ENCODE measurements at regions not wholly inside any gene's neighbourhood (a gene's known extent, or its start where the extent isn't known, plus 50 kb on each side); places are given as distances from the start of the nearest gene placed in this dataset.

DNA sequence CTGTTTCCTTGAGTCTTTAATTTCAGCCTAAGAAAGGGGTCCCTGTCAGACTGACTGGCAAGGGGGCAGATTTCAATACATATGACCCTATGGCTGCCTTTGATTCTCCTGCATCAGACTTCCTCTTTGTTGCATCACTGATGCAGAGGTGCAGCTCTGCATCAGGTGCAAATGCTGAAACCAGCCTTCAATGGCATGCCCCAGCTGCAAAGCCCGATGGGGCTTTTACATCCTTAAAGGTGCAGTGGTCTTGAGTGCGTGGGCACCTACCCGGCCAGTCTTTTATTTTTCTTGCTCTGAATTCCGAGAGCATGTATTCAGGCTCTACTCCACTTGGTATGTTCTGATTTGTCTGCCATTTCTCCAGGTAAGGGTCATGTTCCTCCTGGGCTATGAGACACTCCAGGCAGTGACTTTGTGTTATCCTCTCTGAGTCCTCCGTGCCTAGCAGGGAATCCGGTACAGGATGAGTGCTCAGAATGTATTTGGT lies 169.5 kb downstream of the MYCN start:
- TF ChIP-seq, protein P1, sequence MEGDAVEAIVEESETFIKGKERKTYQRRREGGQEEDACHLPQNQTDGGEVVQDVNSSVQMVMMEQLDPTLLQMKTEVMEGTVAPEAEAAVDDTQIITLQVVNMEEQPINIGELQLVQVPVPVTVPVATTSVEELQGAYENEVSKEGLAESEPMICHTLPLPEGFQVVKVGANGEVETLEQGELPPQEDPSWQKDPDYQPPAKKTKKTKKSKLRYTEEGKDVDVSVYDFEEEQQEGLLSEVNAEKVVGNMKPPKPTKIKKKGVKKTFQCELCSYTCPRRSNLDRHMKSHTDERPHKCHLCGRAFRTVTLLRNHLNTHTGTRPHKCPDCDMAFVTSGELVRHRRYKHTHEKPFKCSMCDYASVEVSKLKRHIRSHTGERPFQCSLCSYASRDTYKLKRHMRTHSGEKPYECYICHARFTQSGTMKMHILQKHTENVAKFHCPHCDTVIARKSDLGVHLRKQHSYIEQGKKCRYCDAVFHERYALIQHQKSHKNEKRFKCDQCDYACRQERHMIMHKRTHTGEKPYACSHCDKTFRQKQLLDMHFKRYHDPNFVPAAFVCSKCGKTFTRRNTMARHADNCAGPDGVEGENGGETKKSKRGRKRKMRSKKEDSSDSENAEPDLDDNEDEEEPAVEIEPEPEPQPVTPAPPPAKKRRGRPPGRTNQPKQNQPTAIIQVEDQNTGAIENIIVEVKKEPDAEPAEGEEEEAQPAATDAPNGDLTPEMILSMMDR (IDR thresholded peaks at IDR 0.05): no peak
- TF ChIP-seq EZH2 (IDR thresholded peaks at IDR 0.05; ENCODE audit: borderline replicate concordance, insufficient read depth, low read depth, low read length, poor library complexity, severe bottlenecking): no peak

Measured in B cell (primary cell).